Common myeloid progenitor, CD34-positive (primary cell): ENCODE measurements at regions not wholly inside any gene's neighbourhood (a gene's known extent, or its start where the extent isn't known, plus 50 kb on each side); places are given as distances from the start of the nearest gene placed in this dataset.
A peak's percentile ranks its signal among the peaks of the same experiment; 100 is the strongest.

Experiments used
- CTCF ChIA-PET: fragments of 350-600 bp; sonication (Branson Sonifier 250); formaldehyde crosslinking; loops from one replicate; lab custom pipeline; 2021; ENCODE audit warnings: antibody characterized with exemption; lab: Charles Lee
- POLR2A ChIA-PET: fragments of 350-600 bp; sonication (Branson Sonifier 250); formaldehyde crosslinking; loops from one replicate; lab custom pipeline; 2021; ENCODE audit warnings: antibody characterized with exemption; lab: Charles Lee
- DNase-seq, 3 donors: peaks; one replicate each; pipeline versions ENCODE4 v3.0.0 to v3.0.0-alpha.2; 2013
- H3K27ac ChIP-seq, 2 experiments: 1 replicate in 1 of 2; 2 replicates in 1 of 2; pipeline ENCODE4 v1.7.0; 2013; ENCODE audit warnings: inconsistent platforms in 2 of 2, low read length in 2 of 2, mild to moderate bottlenecking in 2 of 2, low read depth in 1 of 2, moderate library complexity in 1 of 2; ENCODE audit not compliant: severe bottlenecking in 2 of 2, insufficient read depth in 1 of 2, poor library complexity in 1 of 2
- H3K27me3 ChIP-seq, 5 experiments: replicated peaks in 2 of 5; 1 replicate in 3 of 5; 2 replicates in 2 of 5; pipeline versions ENCODE4 v1.6.1 to v1.7.0; 2013; ENCODE audit warnings: low read length in 4 of 5, mild to moderate bottlenecking in 2 of 5, moderate library complexity in 2 of 5, inconsistent platforms in 1 of 5; ENCODE audit not compliant: insufficient read depth in 5 of 5, control insufficient read depth in 4 of 5
- H3K36me3 ChIP-seq, 4 experiments: 1 replicate in 2 of 4; 2 replicates in 2 of 4; pipeline versions ENCODE4 v1.6.1 to v1.7.0; 2013; ENCODE audit warnings: low read length in 3 of 4, control low read depth in 1 of 4, mild to moderate bottlenecking in 1 of 4; ENCODE audit not compliant: control insufficient read depth in 4 of 4, insufficient read depth in 4 of 4
- H3K4me1 ChIP-seq, 4 experiments: 1 replicate in 3 of 4; 2 replicates in 1 of 4; pipeline versions ENCODE4 v1.6.1 to v1.7.1; 2013; ENCODE audit warnings: low read length in 3 of 4, mild to moderate bottlenecking in 3 of 4, control low read depth in 1 of 4, inconsistent platforms in 1 of 4, moderate library complexity in 1 of 4; ENCODE audit not compliant: control insufficient read depth in 4 of 4, insufficient read depth in 4 of 4; ENCODE audit errors: control extremely low read depth in 1 of 4
- H3K4me3 ChIP-seq, 7 experiments: 1 replicate in 4 of 7; 2 replicates in 3 of 7; pipeline versions ENCODE4 v1.5.1 to v1.7.0; 2013; ENCODE audit warnings: mild to moderate bottlenecking in 7 of 7, low read length in 6 of 7, moderate library complexity in 6 of 7, inconsistent platforms in 2 of 7, low read depth in 2 of 7, control low read depth in 1 of 7; ENCODE audit not compliant: insufficient read depth in 4 of 7, control insufficient read depth in 1 of 7; ENCODE audit errors: extremely low read depth in 1 of 7
- H3K9me3 ChIP-seq, 5 experiments: 1 replicate in 4 of 5; 2 replicates in 1 of 5; pipeline versions ENCODE4 v1.6.1 to v1.7.1; 2013; ENCODE audit warnings: low read length in 4 of 5, mild to moderate bottlenecking in 2 of 5, inconsistent platforms in 1 of 5, low read depth in 1 of 5, moderate library complexity in 1 of 5; ENCODE audit not compliant: control insufficient read depth in 4 of 5, insufficient read depth in 2 of 5; ENCODE audit errors: control extremely low read depth in 1 of 5
- WGBS: methylation state at CpG from one replicate; pipeline ENCODE4 v1.1.5; 2013; ENCODE audit not compliant: insufficient coverage; 5-methylcytosine and 5-hydroxymethylcytosine counted together

DNA sequence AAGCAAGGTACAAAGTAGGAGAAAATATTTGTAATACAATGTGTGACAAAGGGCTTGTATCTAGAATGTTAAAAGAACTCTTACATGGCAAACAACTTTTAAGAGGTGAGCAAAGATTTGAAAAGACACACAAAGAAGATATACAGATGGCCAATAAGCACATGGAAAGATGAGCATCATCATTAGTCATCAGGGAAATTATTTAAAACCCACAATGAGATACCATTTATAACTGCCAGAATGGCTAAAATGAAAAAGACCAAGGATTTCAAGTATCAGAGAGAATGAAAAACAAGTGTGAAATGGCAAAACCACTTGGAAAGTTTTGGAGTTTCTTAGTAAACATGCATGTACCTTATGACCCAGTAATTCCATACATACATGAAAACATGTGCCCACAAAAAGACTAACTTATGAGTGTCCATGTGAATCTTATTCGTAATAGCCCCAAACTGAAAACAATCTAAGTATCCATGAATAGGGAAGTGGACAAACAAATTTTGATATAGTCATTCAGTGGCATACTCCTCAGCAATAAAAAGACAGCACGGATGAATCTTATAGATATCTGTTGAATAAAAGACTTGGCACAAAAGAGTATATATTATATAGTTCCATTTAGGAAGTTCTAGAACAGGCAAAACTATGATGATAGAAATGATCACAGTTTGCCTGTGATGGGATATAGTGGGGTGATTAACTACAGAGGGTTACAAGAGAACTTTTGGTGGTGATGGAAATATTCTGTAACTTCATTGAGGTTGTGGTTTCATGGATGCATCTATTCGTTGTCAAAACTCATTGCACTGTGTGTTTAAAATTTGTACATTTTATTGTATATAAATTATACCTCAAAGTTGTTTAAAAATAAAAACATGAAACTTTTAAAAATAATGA is 82.0 kb downstream of the DISP1 start:
- WGBS, result no CpG with 5 or more reads among the region's 3 CpGs
- CTCF ChIA-PET, result no interaction called here

DNA sequence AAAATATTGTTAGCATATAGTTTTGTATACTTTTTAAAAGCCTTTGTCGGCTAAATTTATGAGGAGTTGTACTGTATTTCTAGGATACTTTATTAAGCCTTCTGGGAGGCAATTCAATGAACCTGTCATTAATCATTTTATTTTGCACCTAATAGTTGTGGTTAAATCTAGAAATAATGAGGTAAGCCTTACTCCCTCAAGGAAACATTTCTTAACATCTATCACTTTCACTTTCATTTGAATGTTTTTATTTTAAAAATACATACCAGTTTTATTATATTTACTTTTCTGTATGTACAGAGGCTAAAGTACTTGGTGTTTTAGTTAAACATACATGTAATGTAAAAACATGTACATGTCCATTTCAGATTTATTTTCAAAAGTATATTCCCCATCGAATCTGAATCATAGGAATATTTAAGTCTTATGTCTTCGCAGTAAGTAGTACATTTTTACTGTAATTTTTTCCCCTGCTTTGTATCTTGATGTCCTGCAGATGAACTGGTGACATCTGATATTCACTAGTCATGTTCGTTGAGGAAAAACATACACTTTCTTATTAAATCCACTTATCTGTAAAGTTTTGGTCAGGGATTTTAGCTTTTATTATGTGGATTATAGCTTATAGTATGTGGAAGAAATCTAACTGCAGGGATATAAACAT is 82.8 kb downstream of the DISP1 start:
- Histone ChIP-seq H3K9me3 (peaks cover 0 to 7% (median 0%) of the 10 kb centered on the region in 5 experiments), H3K4me3 (peak overlapping the region in 3 of 7 experiments; percentile 15 to 72 (median 42)), H3K27ac (peak overlapping the region in 1 of 2 experiments; percentile 34), H3K36me3 (peaks cover 0 to 4% (median 0%) of the 10 kb centered on the region in 4 experiments), H3K4me1 (peaks cover 0 to 9% (median 7%) of the 10 kb centered on the region in 4 experiments), H3K27me3 (no peaks in the 10 kb centered on the region)
- ChIA-PET POLR2A (no interaction called here), CTCF (no interaction called here)
- no CpG with 5 or more reads among the region's 4 CpGs for WGBS
- peak; percentile 7 to 54 (median 35) for DNase-seq

More for the DNA sequence above, 82.0 kb downstream of the DISP1 start:
- H3K27me3 ChIP-seq, result no peaks in the 10 kb centered on the region
- POLR2A ChIA-PET, result no interaction called here
- H3K4me3 ChIP-seq, result peak overlapping the region in 2 of 7 experiments; percentile 42 to 72
- peaks cover 0 to 9% (median 7%) of the 10 kb centered on the region in 4 experiments for H3K4me1 ChIP-seq
- peaks cover 0 to 7% (median 0%) of the 10 kb centered on the region in 5 experiments for H3K9me3 ChIP-seq
- no peak overlapping the region for H3K27ac ChIP-seq
- peaks cover 0 to 4% (median 0%) of the 10 kb centered on the region in 4 experiments for H3K36me3 ChIP-seq
- peak in 2 of 3 donors; percentile 10 to 22 for DNase-seq

DNA sequence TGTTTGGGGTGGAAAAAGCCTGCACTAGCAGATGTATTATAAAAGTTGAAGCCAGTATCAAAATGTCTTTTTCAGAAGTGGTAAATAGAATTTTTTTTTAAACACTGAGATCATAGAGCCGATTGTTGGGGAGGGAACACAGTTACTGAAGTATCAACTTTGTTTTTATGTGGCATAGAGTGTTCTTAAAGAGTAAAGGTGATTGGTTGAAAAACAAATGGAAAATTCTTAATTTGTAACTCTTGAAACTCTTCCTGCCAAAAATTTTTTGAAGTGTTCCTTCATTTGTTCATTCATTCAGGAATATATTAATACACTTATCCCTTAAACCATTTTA is 83.3 kb downstream of the DISP1 start:
- ChIA-PET CTCF (interaction anchor here (1.0 kb wide), 1 partner anchor 11 kb away, joined by 3 read pairs; no protein-coding TSS in a partner anchor), POLR2A (no interaction called here)
- WGBS, result 50% methylated on average over 1 of the region's 1 CpG
- Histone ChIP-seq H3K4me1 (peaks cover 0 to 9% (median 7%) of the 10 kb centered on the region in 4 experiments), H3K4me3 (peak overlapping the region in 2 of 7 experiments; percentile 42 to 72), H3K27me3 (no peaks in the 10 kb centered on the region), H3K9me3 (peaks cover 0 to 6% (median 0%) of the 10 kb centered on the region in 5 experiments), H3K27ac (peak overlapping the region in 1 of 2 experiments; percentile 34), H3K36me3 (peaks cover 0 to 4% (median 0%) of the 10 kb centered on the region in 4 experiments)
- peak in 2 of 3 donors; percentile 6 to 8 for DNase-seq

DNA sequence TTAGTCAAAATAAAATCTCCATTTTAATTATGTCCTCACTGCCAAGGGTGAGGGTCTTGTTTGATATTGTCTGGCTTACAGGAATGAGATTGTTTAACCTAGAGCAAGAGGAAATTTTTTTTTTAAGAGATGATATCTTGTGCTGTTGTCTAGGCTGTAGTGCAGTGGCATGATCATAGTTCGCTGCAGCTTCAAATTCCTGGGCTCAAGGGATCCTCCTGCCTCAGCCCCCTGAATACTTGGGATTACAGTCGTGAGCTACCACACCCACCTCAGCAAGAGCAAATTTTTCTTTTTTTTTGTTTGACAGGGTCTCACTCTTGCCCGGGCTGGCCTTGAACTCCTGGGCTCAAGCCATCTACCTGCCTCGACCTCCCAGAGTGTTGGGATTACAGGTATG is 84.6 kb downstream of the DISP1 start:
- CTCF ChIA-PET, result no interaction called here

DNA sequence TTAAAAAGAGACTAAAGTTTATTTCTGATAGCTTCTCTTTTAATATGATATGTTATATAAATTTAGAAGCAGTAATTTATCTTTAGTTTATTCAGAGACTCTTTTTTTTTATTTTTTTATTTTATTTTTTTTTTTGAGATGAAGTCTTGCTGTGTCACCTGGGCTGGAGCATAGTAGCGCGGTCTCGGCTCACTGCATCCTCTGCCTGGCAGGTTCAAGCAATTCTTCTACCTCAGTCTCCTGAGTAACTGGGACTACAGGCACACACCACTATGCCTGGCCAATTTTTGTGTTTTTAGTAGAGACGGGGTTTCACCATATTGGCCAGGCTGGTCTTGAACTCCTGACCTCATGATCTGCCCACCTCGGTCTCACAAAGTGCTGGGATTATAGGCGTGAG is 89.6 kb downstream of the DISP1 start:
- no peaks in the 10 kb centered on the region for H3K36me3 ChIP-seq
- ChIA-PET CTCF (no interaction called here), POLR2A (no interaction called here)
- H3K27me3 ChIP-seq, result no peaks in the 10 kb centered on the region
- H3K4me3 ChIP-seq, result no peak overlapping the region
- H3K4me1 ChIP-seq, result no peaks in the 10 kb centered on the region
- no peaks in the 10 kb centered on the region for H3K9me3 ChIP-seq
- no CpG with 5 or more reads among the region's 6 CpGs for WGBS
- no peak for DNase-seq
- H3K27ac ChIP-seq, result no peak overlapping the region

More for the DNA sequence above, 84.6 kb downstream of the DISP1 start:
- peaks cover 0 to 9% (median 7%) of the 10 kb centered on the region in 4 experiments for H3K4me1 ChIP-seq
- H3K27me3 ChIP-seq, result no peaks in the 10 kb centered on the region
- 64% methylated on average over 2 of the region's 4 CpGs for WGBS
- POLR2A ChIA-PET, result no interaction called here
- no peaks in the 10 kb centered on the region for H3K9me3 ChIP-seq
- no peak for DNase-seq
- H3K36me3 ChIP-seq, result no peaks in the 10 kb centered on the region
- H3K27ac ChIP-seq, result no peak overlapping the region
- H3K4me3 ChIP-seq, result no peak overlapping the region

DNA sequence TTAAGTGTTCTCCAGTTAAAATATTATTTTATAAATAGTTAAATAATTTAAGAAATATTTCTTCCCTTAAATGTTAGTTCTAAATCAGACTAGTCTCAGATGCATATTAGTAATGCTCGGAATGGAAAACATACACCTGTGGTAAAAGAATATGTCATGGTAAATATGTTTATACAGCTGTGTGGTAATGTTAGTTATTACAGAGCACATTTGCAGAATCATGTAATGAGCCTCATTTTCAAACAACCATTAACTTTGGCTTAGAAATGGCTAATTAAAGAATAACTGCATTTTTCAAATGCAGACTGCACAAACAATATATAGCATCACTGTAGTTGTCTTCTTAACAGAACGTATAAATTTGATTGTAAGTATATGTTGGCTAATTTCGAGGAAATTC is 90.3 kb downstream of the DISP1 start:
- no CpG with 5 or more reads among the region's 3 CpGs for WGBS
- Histone ChIP-seq H3K9me3 (no peaks in the 10 kb centered on the region), H3K27ac (no peak overlapping the region), H3K4me3 (no peak overlapping the region), H3K36me3 (no peaks in the 10 kb centered on the region), H3K4me1 (no peaks in the 10 kb centered on the region), H3K27me3 (no peaks in the 10 kb centered on the region)
- ChIA-PET CTCF (no interaction called here), POLR2A (no interaction called here)
- DNase-seq, result no peak
